ENCODE measurements at regions not wholly inside any gene's neighbourhood (a gene's known extent, or its start where the extent isn't known, plus 50 kb on each side); places are given as distances from the start of the nearest gene placed in this dataset.

DNA sequence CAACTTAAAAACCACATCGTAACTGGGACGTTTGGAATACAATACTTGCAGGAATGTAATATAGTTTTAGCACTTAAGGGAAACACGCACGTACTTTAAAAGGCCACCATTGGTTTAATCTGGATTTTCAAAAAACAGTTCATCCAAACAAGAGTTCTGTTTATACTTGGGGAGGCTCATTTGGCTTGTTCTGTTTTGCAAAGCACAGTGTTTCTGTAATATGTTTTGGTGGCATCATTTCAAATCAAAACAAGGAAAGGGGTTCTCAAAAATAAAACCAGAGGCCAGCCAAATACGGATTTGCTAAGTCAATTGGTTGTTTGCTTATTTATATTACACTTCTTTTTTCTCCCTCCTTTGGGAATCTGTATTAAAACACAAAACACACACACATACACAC, 656.1 kb upstream of the SOX9 start:
- Histone ChIP-seq H3K4me3 (replicated peaks in 1 of 3; ENCODE audit: insufficient read depth in 1 of 3, low read depth in 1 of 3, low read length in 3 of 3) (no peak overlapping the region), H2AFZ (ENCODE audit: low read depth, low read length) (no peak overlapping the region), H3K36me3 (ENCODE audit: control insufficient read depth in 2 of 2, extremely low read depth in 1 of 2, insufficient read depth in 2 of 2, low read length in 2 of 2) (no peaks in the 10 kb centered on the region), H3K4me1 (ENCODE audit: control insufficient read depth, extremely low read depth, insufficient read depth, low read length) (no peaks in the 10 kb centered on the region), H4K20me1 (replicated peaks; ENCODE audit: control insufficient read depth, extremely low read depth, insufficient read depth, low read length) (no peaks in the 10 kb centered on the region), H3K27me3 (ENCODE audit: control insufficient read depth in 2 of 2, insufficient read depth in 2 of 2, low read length in 2 of 2) (no peaks in the 10 kb centered on the region), H3K4me2 (ENCODE audit: insufficient read depth, low read length) (no peak overlapping the region), H3K9me3 (replicated peaks; ENCODE audit: control insufficient read depth, insufficient read depth, low read length) (peaks cover 3% of the 10 kb centered on the region), H3K9ac (replicated peaks; ENCODE audit: extremely low read depth, insufficient read depth, low read length) (no peak overlapping the region), H3K9me1 (replicated peaks; ENCODE audit: control insufficient read depth, extremely low read depth, insufficient read depth, low read length) (no peaks in the 10 kb centered on the region), H3K27ac (ENCODE audit: insufficient read depth, low read depth, low read length) (no peak overlapping the region), H3K79me2 (ENCODE audit: control insufficient read depth, insufficient read depth, low read length) (no peaks in the 10 kb centered on the region)
- no TSS peak for BruUV-seq (replicated peaks)
- dilution Hi-C loops (cut with MboI; ENCODE audit: extremely low pct_ligation_motif_present, low sequenced_read_pairs): no loop called here
- CTCF ChIA-PET: no interaction called here
- POLR2A ChIA-PET: no interaction called here
- FAIRE-seq: no peak
- intact Hi-C loops (cut with micrococcal nuclease): no loop called here
- no peak for DNase-seq (ENCODE audit: low read depth, low spot score)
- TF ChIP-seq GATA2 (IDR thresholded peaks at IDR 0.05; ENCODE audit: insufficient read depth, insufficient read length, low read depth, low read length): no peak

DNA sequence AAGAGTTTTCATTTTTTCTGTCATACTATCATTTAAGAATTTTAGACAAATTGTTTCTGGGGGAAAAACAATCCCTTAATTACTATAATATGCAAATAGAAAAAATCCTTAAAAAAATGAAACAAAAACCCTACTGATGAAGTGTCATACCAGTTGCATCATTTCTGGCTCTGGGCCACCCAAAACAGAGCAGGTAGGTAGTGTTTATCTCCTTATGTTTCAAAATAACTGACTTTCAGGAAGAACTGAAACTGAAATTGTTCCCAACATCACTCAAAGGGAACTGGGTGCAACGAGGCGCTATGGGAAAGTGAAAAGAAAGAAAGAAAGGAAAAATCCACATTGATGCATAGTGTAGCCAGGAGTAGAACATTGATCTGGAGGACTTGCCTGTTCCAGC, 653.1 kb upstream of the SOX9 start:
- Histone ChIP-seq H3K9ac (replicated peaks; ENCODE audit: extremely low read depth, insufficient read depth, low read length) (no peak overlapping the region), H3K4me3 (replicated peaks in 1 of 3; ENCODE audit: insufficient read depth in 1 of 3, low read depth in 1 of 3, low read length in 3 of 3) (no peak overlapping the region), H3K4me2 (ENCODE audit: insufficient read depth, low read length) (no peak overlapping the region), H3K27me3 (ENCODE audit: control insufficient read depth in 2 of 2, insufficient read depth in 2 of 2, low read length in 2 of 2) (no peaks in the 10 kb centered on the region), H3K79me2 (ENCODE audit: control insufficient read depth, insufficient read depth, low read length) (no peaks in the 10 kb centered on the region), H3K9me1 (replicated peaks; ENCODE audit: control insufficient read depth, extremely low read depth, insufficient read depth, low read length) (no peaks in the 10 kb centered on the region), H3K9me3 (replicated peaks; ENCODE audit: control insufficient read depth, insufficient read depth, low read length) (peaks cover 3% of the 10 kb centered on the region), H2AFZ (ENCODE audit: low read depth, low read length) (no peak overlapping the region), H4K20me1 (replicated peaks; ENCODE audit: control insufficient read depth, extremely low read depth, insufficient read depth, low read length) (no peaks in the 10 kb centered on the region), H3K4me1 (ENCODE audit: control insufficient read depth, extremely low read depth, insufficient read depth, low read length) (no peaks in the 10 kb centered on the region), H3K36me3 (ENCODE audit: control insufficient read depth in 2 of 2, extremely low read depth in 1 of 2, insufficient read depth in 2 of 2, low read length in 2 of 2) (no peaks in the 10 kb centered on the region), H3K27ac (ENCODE audit: insufficient read depth, low read depth, low read length) (no peak overlapping the region)
- DNase-seq (ENCODE audit: low read depth, low spot score): no peak
- FAIRE-seq: no peak
- ChIA-PET CTCF (no interaction called here), POLR2A (no interaction called here)
- no TSS peak for BruUV-seq (replicated peaks)
- no peak for TF ChIP-seq POLR2A (IDR thresholded peaks at IDR 0.05; ENCODE audit: low read depth, low read length)
- no peak for TF ChIP-seq MAX (IDR thresholded peaks at IDR 0.05; ENCODE audit: insufficient read depth, insufficient read length)
- TF ChIP-seq EZH2 (IDR thresholded peaks at IDR 0.05; ENCODE audit: borderline replicate concordance, low read depth, low read length, severe bottlenecking): no peak
- no peak for TF ChIP-seq MYC (IDR thresholded peaks at IDR 0.05; ENCODE audit: low read depth, low read length)
- intact Hi-C loops (cut with micrococcal nuclease) (no loop called here), dilution Hi-C loops (cut with MboI; ENCODE audit: extremely low pct_ligation_motif_present, low sequenced_read_pairs) (no loop called here)

Data from endothelial cell of umbilical vein (primary cell).